T-helper 17 cell (primary cell): ENCODE measurements at regions not wholly inside any gene's neighbourhood (a gene's known extent, or its start where the extent isn't known, plus 50 kb on each side); places are given as distances from the start of the nearest gene placed in this dataset.
"Not testable (repeated sequence)": the region's sequence is repeated elsewhere in the genome, so short reads cannot be mapped to it uniquely, and the experiment has no call there.

Experiments
- ATAC-seq: fragments of 150-1000 bp; cut with Tn5 transposase; 2 replicates; pipeline ENCODE4 v1.10.0; 2021; ENCODE audit warnings: mild to moderate bottlenecking, moderate library complexity
- DNase-seq, 3 donors: peaks; one replicate each; pipeline versions ENCODE4 v3.0.0 to v3.0.0-alpha.2; 2020 to 2021
- H3K9me3 ChIP-seq: one replicate; pipeline ENCODE4 v1.7.0; 2013; ENCODE audit warnings: low read length, mild to moderate bottlenecking; ENCODE audit not compliant: control insufficient read depth, poor library complexity, severe bottlenecking
- H3K27ac Mint-ChIP-seq: one replicate; pipeline ENCODE4 v1.8.0; 2022; ENCODE audit warnings: mild to moderate bottlenecking, moderate library complexity, mixed read lengths
- H3K27me3 Mint-ChIP-seq: one replicate; pipeline ENCODE4 v1.8.0; 2022; ENCODE audit warnings: mixed read lengths
- H3K36me3 Mint-ChIP-seq: one replicate; pipeline ENCODE4 v1.8.0; 2022; ENCODE audit warnings: low read depth, mixed read lengths
- H3K4me1 Mint-ChIP-seq: one replicate; pipeline ENCODE4 v1.8.0; 2022; ENCODE audit warnings: mild to moderate bottlenecking, mixed read lengths
- H3K4me3 Mint-ChIP-seq: one replicate; pipeline ENCODE4 v1.8.0; 2022; ENCODE audit warnings: mild to moderate bottlenecking, moderate library complexity, mixed read lengths

DNA sequence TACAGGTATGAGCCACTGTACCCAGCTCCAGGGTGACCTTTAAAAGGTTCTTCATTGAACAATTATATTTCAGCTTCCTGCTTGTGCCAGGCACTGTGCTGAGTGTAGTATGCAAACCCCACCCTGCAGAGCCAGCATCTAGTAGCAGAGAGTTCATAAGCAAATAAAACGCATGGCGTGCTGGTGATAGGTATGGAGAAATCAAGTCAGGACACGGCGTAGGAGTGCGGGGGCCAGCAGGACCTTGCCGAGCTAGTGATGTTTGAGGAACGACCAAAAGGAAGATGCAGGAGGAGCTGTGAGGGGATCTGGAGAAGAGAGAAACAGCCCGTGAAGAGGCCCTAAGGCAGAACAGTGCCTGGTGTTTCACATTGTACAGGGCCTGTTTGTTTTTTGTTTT lies 105.8 kb downstream of the CRLF3 start:
- not testable (repeated sequence) for DNase-seq, ATAC-seq, H3K27me3 Mint-ChIP-seq, H3K9me3 ChIP-seq, H3K4me3 Mint-ChIP-seq, H3K36me3 Mint-ChIP-seq, H3K4me1 Mint-ChIP-seq
- peak overlapping the region; percentile 79 for H3K27ac Mint-ChIP-seq

- H3K9me3 ChIP-seq, H3K27me3 Mint-ChIP-seq, H3K36me3 Mint-ChIP-seq, H3K4me1 Mint-ChIP-seq, H3K27ac Mint-ChIP-seq, DNase-seq, ATAC-seq: not testable (repeated sequence)
- peak overlapping the region; percentile 47 for H3K4me3 Mint-ChIP-seq
Measured at GRCh38 chr17:30718099-30718447, 106.4 kb downstream of the CRLF3 start.

DNA sequence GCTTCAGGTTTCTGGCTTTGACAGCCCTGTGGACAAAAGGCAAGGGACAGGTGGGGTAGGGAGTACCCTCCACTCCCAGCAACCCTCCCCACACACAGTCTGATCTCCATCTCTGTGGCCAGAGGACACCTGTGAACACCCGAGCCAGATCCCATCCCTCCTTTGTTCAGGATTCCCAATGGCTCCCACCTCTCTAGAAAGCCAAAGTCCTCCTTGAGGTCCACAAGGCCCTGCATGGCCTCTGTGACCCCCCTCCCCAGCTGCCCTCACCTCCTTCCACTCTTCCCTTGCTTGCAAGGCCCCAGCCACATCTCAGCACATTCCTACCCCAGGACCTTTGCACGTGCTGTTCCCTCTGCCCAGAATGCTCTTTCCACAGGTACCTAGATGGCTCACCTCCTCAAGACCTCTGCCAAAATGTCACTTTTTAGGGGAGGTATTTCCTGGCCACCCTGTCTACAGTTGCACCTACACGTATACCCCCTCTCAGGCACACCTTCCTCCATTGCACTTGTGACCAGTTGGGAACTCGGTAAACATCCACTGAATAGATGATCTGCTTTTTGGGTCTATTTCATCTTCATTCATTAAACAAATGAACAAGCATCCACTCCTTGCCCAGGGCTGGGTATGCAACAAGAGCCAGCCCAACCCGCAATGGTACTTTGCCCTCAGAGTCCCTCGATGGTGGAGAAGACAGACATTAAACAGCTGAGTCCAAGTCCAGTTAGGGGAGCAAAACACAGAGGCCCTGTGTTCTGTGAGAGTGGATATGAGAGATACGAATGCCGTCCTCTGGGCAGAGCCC lies 107.0 kb downstream of the CRLF3 start:
- no peak for DNase-seq
- H3K27me3 Mint-ChIP-seq, result no peaks in the 10 kb centered on the region
- no peak for ATAC-seq
- H3K36me3 Mint-ChIP-seq, result peaks cover 2% of the 10 kb centered on the region
- H3K9me3 ChIP-seq, result no peaks in the 10 kb centered on the region
- H3K27ac Mint-ChIP-seq, result no peak overlapping the region
- H3K4me1 Mint-ChIP-seq, result peaks cover 13% of the 10 kb centered on the region
- H3K4me3 Mint-ChIP-seq, result peak overlapping the region; percentile 47

DNA sequence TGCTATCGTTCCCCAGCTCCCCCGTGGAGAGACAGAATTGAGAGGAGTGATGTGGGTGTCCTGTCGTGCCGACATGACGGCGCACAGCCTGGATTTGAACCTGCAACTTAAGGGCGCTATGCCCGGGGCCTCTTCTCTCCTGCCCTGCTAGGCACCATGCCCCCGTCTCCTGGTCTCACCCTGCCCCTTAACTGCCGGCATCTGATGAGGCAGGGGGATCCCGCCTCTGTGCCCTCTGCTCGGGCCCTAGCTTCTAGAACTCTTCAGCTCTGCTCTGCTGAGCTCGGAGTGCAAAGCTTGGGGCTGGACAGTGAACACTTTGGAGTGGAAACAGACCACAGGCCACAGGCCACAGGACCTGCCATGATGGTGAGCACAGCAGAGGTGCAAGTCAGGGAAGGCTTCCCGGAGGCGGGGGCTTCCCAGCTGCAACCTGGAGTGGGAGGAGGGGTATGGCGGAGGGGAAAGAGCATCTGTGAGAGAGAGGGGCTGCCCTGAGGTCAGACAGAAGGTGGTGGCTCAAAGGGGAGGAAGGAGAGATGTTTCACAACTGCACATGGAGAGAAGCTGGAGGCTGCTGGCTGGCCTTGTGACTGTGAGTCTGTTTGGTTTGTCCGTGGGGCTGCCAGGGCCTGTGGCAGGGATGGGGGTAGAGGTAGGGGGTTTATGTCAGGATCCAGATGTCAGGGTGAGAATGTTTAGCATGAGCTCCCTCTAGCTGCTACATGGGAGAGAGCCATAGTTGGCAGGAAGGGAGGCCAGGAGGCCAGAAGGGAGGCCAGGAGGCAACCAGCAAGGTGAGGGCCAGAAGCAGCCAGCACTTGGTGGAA lies 107.8 kb downstream of the CRLF3 start:
- no peak for DNase-seq

DNA sequence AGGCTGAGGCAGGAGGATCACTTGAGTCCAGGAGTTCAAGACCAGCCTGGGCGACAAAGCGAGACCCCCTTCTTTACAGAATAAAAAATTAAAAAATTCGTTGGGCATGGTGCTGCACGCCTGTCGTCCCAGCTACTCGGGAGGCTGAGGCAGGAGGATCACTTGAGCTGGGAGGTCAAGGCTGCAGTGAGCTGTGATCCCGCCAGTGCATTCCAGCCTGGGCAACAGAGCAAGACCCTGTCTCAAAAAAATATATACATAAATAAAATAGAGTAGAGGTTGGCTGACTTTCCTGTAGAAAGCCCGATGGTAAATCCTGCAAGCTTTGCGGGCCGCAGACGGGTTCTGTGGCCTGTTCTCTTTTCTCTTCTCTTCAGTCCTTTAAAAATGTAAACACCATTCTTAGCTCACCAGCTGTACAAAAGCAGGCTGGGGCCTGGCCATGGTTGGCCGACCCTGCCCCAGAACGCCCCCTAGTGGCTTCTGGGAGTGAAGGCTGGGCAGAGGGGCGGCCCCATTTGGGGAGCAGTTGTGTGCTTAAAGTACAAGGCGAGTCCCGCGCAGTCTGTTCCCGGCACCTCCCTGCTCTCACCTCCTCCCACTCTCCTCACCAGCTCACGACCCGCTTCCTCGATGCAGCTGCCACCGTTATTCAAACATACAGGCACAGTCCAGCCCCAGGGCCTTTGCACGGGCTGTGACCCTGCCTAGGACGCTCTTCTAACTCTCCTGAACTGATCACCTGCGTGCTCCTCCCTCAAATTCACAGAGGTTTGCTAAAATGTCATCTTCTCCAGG lies 109.5 kb downstream of the CRLF3 start:
- not testable (repeated sequence) for H3K36me3 Mint-ChIP-seq, H3K9me3 ChIP-seq, H3K4me3 Mint-ChIP-seq
- Mint-ChIP-seq H3K27ac (peak overlapping the region; percentile 74), H3K4me1 (peaks cover 20% of the 10 kb centered on the region), H3K27me3 (peaks cover 13% of the 10 kb centered on the region)
- DNase-seq (peak in 2 of 3 donors; percentile 23 to 40), ATAC-seq (peak; percentile 80)

More for the DNA sequence above, 107.8 kb downstream of the CRLF3 start:
- Mint-ChIP-seq H3K4me1 (peaks cover 13% of the 10 kb centered on the region), H3K4me3 (no peak overlapping the region), H3K27me3 (peaks cover 1% of the 10 kb centered on the region), H3K27ac (no peak overlapping the region), H3K36me3 (peaks cover 2% of the 10 kb centered on the region)
- no peak for ATAC-seq
- no peaks in the 10 kb centered on the region for H3K9me3 ChIP-seq

DNA sequence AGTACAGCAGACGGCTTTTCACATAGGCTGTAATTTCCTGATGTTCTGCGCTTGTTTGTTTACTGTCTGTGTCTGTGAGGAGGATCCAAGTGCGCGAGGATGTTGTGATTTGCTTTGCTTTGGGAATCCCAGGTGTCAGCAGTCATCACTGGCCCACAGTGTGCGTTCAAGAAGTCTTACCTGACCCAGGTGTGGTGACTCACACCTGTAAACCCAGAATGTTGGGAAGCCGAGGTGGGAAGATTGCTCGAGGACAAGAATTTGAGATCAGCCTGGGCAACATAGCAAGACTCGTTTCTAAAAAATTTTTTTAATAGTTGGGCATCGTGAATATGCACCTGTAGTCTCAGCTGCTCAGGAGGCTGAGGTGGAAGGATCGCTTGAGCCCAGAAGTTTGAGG lies 110.7 kb downstream of the CRLF3 start:
- H3K27ac Mint-ChIP-seq, ATAC-seq, DNase-seq, H3K4me3 Mint-ChIP-seq, H3K9me3 ChIP-seq, H3K36me3 Mint-ChIP-seq: not testable (repeated sequence)
- Mint-ChIP-seq H3K4me1 (peaks cover 15% of the 10 kb centered on the region), H3K27me3 (peaks cover 13% of the 10 kb centered on the region)

DNA sequence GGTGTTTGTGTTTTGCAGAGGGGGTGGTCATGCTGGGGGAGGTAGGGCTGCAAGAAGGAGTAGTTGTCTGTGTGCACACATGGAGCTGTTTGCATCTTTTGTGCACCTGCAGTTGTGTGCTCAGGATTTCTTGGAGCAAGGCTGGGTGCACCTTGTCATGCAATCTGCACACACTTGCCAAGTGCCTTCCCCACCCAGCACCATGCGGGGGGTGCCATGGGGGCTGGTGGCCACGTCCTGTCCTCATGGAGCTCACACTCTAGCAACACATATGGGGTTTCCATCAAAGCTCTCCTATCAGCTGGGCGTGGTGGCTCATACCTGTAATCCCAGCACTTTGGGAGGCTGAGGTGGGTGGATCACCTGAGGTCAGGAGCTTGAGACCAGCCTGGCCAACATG lies 111.6 kb downstream of the CRLF3 start:
- not testable (repeated sequence) for H3K36me3 Mint-ChIP-seq, H3K9me3 ChIP-seq, H3K4me3 Mint-ChIP-seq, ATAC-seq, H3K27ac Mint-ChIP-seq, DNase-seq
- peaks cover 20% of the 10 kb centered on the region for H3K27me3 Mint-ChIP-seq
- peaks cover 21% of the 10 kb centered on the region for H3K4me1 Mint-ChIP-seq

- not testable (repeated sequence) for H3K27ac Mint-ChIP-seq, DNase-seq, ATAC-seq, H3K36me3 Mint-ChIP-seq, H3K9me3 ChIP-seq
- peak overlapping the region; percentile 88 for H3K4me3 Mint-ChIP-seq
- H3K4me1 Mint-ChIP-seq, result peaks cover 26% of the 10 kb centered on the region
- H3K27me3 Mint-ChIP-seq, result peaks cover 20% of the 10 kb centered on the region
Measured at GRCh38 chr17:30711626-30712507, 112.6 kb downstream of the CRLF3 start.

DNA sequence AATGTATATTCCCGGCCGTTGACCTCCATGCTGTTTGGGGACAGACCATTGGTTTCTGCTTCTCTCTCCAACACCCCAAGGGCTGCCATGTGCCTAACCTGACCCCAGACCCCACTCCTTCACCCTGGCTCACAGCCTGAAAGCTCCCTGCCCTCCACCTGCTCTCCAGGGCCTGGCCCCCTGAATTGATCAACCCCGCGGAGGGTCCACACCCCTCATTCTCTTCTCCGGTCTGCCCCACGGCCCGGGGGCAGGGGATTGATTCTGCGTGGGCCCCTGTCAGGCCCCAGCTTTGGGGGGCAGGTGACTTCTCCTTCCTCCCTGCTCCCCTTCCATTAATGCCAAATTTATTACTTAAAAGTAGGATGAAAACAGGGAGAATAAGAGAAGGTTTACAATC lies 113.3 kb downstream of the CRLF3 start:
- Mint-ChIP-seq H3K27me3 (peaks cover 20% of the 10 kb centered on the region), H3K4me1 (peaks cover 26% of the 10 kb centered on the region), H3K4me3 (peak overlapping the region; percentile 88), H3K27ac (peak overlapping the region; percentile 14)
- H3K9me3 ChIP-seq, H3K36me3 Mint-ChIP-seq, DNase-seq, ATAC-seq: not testable (repeated sequence)

GRCh38 chr17:30710276-30711088 lies 114.0 kb downstream of the CRLF3 start:
- not testable (repeated sequence) for H3K9me3 ChIP-seq, DNase-seq, ATAC-seq, H3K36me3 Mint-ChIP-seq, H3K27ac Mint-ChIP-seq
- peaks cover 31% of the 10 kb centered on the region for H3K4me1 Mint-ChIP-seq
- H3K4me3 Mint-ChIP-seq, result peak overlapping the region; percentile 88
- H3K27me3 Mint-ChIP-seq, result peaks cover 26% of the 10 kb centered on the region

DNA sequence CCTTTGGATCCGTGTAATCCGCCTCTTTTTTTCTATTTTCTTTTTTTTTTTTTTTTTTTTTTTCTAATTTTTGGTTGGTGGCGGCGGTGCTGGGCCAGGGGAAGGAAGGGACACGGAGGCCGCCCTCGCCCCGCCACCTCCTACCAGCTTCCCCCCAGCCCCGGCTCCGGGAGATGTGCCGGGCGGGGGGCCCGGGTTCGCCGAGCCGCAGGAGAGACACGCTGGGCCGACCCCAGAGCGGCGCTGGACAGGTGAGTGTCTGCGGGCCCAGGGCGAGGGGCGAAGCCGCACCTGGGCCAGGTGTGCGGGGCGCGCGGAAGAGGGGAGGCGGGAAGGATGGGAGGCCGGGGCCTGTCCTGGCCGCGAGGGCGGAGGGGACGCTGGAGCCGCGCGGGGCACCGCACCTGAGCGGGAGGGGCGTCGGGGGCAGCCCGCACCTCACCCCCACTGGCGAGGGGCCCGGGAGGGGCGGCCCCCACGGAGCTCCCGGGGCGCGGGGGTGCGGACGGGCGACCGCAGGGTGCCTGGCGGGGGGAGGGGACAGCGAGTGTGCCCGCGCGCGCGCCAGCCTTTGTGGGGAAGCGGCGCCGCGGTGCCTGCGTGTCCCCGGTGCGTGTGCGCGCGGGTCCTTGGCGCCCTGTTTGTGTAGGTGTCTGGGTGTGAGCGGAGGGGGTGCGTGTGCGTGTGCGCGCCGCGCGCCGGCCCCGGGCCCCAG lies 114.8 kb downstream of the CRLF3 start:
- DNase-seq, result peak in 1 of 3 donors; percentile 22
- not testable (repeated sequence) for H3K9me3 ChIP-seq, H3K27ac Mint-ChIP-seq, H3K36me3 Mint-ChIP-seq, ATAC-seq
- Mint-ChIP-seq H3K4me3 (peak overlapping the region; percentile 88), H3K4me1 (peaks cover 29% of the 10 kb centered on the region), H3K27me3 (peaks cover 29% of the 10 kb centered on the region)
